H9 (cell line): ENCODE measurements at regions not wholly inside any gene's neighbourhood (a gene's known extent, or its start where the extent isn't known, plus 50 kb on each side); places are given as distances from the start of the nearest gene placed in this dataset.

Source experiments
- DNase-seq: peaks from one replicate; pipeline ENCODE4 v3.0.0-alpha.2; 2017
- H2AFZ ChIP-seq: one replicate; pipeline ENCODE4 v1.6.1; 2013; ENCODE audit warnings: mild to moderate bottlenecking, low read length, control low read depth, moderate library complexity
- H2AK5ac ChIP-seq: 2 replicates; pipeline ENCODE4 v1.6.1; 2013; ENCODE audit warnings: low read length, control low read depth, mixed read lengths; ENCODE audit not compliant: insufficient read length
- H2BK120ac ChIP-seq: one replicate; pipeline ENCODE4 v1.6.1; 2013; ENCODE audit warnings: low read depth, mild to moderate bottlenecking, low read length, control low read depth, inconsistent platforms; ENCODE audit not compliant: poor library complexity, severe bottlenecking
- H2BK12ac ChIP-seq: 2 replicates; pipeline ENCODE4 v1.6.1; 2013; ENCODE audit warnings: low read length, control low read depth, mixed read lengths, low read depth; ENCODE audit not compliant: insufficient read length
- H2BK15ac ChIP-seq: 2 replicates; pipeline ENCODE4 v1.6.1; 2013; ENCODE audit warnings: low read depth, low read length, control low read depth
- H2BK20ac ChIP-seq: one replicate; pipeline ENCODE4 v1.6.1; 2013; ENCODE audit warnings: low read depth, mild to moderate bottlenecking, low read length, control low read depth, inconsistent platforms; ENCODE audit not compliant: poor library complexity, severe bottlenecking
- H2BK5ac ChIP-seq: 2 replicates; pipeline ENCODE4 v1.6.1; 2013; ENCODE audit warnings: low read length, control low read depth, mixed read lengths; ENCODE audit not compliant: insufficient read length
- H3K14ac ChIP-seq: 2 replicates; pipeline ENCODE4 v1.6.1; 2013; ENCODE audit warnings: low read length, control low read depth; ENCODE audit not compliant: insufficient read depth
- H3K18ac ChIP-seq: 2 replicates; pipeline ENCODE4 v1.6.1; 2013; ENCODE audit warnings: low read depth, mild to moderate bottlenecking, mixed read lengths, low read length, control low read depth; ENCODE audit not compliant: insufficient read length
- H3K23ac ChIP-seq: 2 replicates; pipeline ENCODE4 v1.6.1; 2013; ENCODE audit warnings: low read length, control low read depth, mixed read lengths, low read depth; ENCODE audit not compliant: insufficient read length
- H3K23me2 ChIP-seq: 2 replicates; pipeline ENCODE4 v1.6.1; 2013; ENCODE audit warnings: low read depth, mild to moderate bottlenecking, mixed read lengths, low read length, control low read depth; ENCODE audit not compliant: insufficient read length, poor library complexity, severe bottlenecking
- H3K27ac ChIP-seq: 2 replicates; pipeline ENCODE4 v1.5.1; 2013; ENCODE audit warnings: low read length, control low read depth, mixed read lengths, low read depth; ENCODE audit not compliant: insufficient read length
- H3K27me3 ChIP-seq: 2 replicates; pipeline ENCODE4 v1.6.1; 2013; ENCODE audit warnings: low read length, control low read depth, inconsistent platforms; ENCODE audit not compliant: insufficient read depth
- H3K4ac ChIP-seq: 2 replicates; pipeline ENCODE4 v1.6.1; 2013; ENCODE audit warnings: low read depth, mild to moderate bottlenecking, control low read depth, inconsistent platforms, low read length, moderate library complexity
- H3K4me1 ChIP-seq: 2 replicates; pipeline ENCODE4 v1.6.1; 2013; ENCODE audit warnings: low read length, control low read depth, inconsistent platforms; ENCODE audit not compliant: insufficient read depth
- H3K4me2 ChIP-seq: 2 replicates; pipeline ENCODE4 v1.6.1; 2013; ENCODE audit warnings: low read length, control low read depth, mixed read lengths; ENCODE audit not compliant: insufficient read length, insufficient read depth
- H3K56ac ChIP-seq: 2 replicates; pipeline ENCODE4 v1.6.1; 2013; ENCODE audit warnings: low read depth, mild to moderate bottlenecking, mixed read lengths, low read length, control low read depth; ENCODE audit not compliant: insufficient read length
- H3K79me1 ChIP-seq: 2 replicates; pipeline ENCODE4 v1.6.1; 2013; ENCODE audit warnings: low read depth, mild to moderate bottlenecking, moderate library complexity, low read length, control low read depth, inconsistent platforms; ENCODE audit not compliant: insufficient read depth, poor library complexity, severe bottlenecking
- H3K79me2 ChIP-seq: 2 replicates; pipeline ENCODE4 v1.6.1; 2013; ENCODE audit warnings: low read length, control low read depth, inconsistent platforms; ENCODE audit not compliant: insufficient read depth
- H3K9ac ChIP-seq: 2 replicates; pipeline ENCODE4 v1.6.1; 2013; ENCODE audit warnings: low read length, control low read depth, mixed read lengths; ENCODE audit not compliant: insufficient read length; ENCODE audit errors: extremely low read depth
- H3K9me3 ChIP-seq: one replicate; pipeline ENCODE4 v1.6.1; 2013; ENCODE audit warnings: low read depth, low read length, inconsistent platforms; ENCODE audit not compliant: control insufficient read depth
- H3T11ph ChIP-seq: one replicate; pipeline ENCODE4 v1.6.1; 2013; ENCODE audit warnings: mild to moderate bottlenecking, low read length, control low read depth, inconsistent platforms
- H4K20me1 ChIP-seq: one replicate; pipeline ENCODE4 v1.6.1; 2013; ENCODE audit not compliant: control insufficient read depth, insufficient read length, insufficient read depth
- H4K5ac ChIP-seq: 2 replicates; pipeline ENCODE4 v1.6.1; 2013; ENCODE audit warnings: low read depth, mild to moderate bottlenecking, mixed read lengths, low read length, control low read depth; ENCODE audit not compliant: insufficient read length
- H4K8ac ChIP-seq: replicated peaks from 2 replicates; pipeline ENCODE4 v1.6.1; 2013; ENCODE audit warnings: low read length, control low read depth, mixed read lengths, low read depth; ENCODE audit not compliant: insufficient read length
- H4K91ac ChIP-seq: 2 replicates; pipeline ENCODE4 v1.6.1; 2013; ENCODE audit warnings: low read depth, mild to moderate bottlenecking, moderate library complexity, mixed read lengths, low read length, control low read depth; ENCODE audit not compliant: insufficient read length
- H3K27ac Mint-ChIP-seq, 3 experiments: 2 replicates in 2 of 3; 3 replicates in 1 of 3; pipeline ENCODE4 v1.8.0; 2020 to 2021; ENCODE audit warnings: mixed read lengths in 3 of 3, mild to moderate bottlenecking in 1 of 3, moderate library complexity in 1 of 3
- H3K27me3 Mint-ChIP-seq: 2 replicates; pipeline ENCODE4 v1.8.0; 2021; ENCODE audit warnings: low read depth, mild to moderate bottlenecking, moderate library complexity, mixed read lengths
- H3K36me3 Mint-ChIP-seq, 3 experiments: 2 replicates in 2 of 3; 3 replicates in 1 of 3; pipeline ENCODE4 v1.8.0; 2020 to 2021; ENCODE audit warnings: low read depth in 3 of 3, mixed read lengths in 3 of 3; ENCODE audit not compliant: insufficient read depth in 1 of 3
- H3K4me1 Mint-ChIP-seq, 2 experiments: 2 replicates each; pipeline ENCODE4 v1.8.0; 2020; ENCODE audit warnings: mixed read lengths in 2 of 2
- H3K4me3 Mint-ChIP-seq, 2 experiments: 2 replicates in 1 of 2; 3 replicates in 1 of 2; pipeline ENCODE4 v1.8.0; 2020 to 2021; ENCODE audit warnings: mild to moderate bottlenecking in 2 of 2, mixed read lengths in 2 of 2, moderate library complexity in 1 of 2
- H3K9me3 Mint-ChIP-seq, 2 experiments: 2 replicates in 1 of 2; 3 replicates in 1 of 2; pipeline ENCODE4 v1.8.0; 2020; ENCODE audit warnings: mild to moderate bottlenecking in 2 of 2, mixed read lengths in 2 of 2, moderate library complexity in 1 of 2
- CTCF ChIP-seq: fragments of 200-600 bp; sonication (generic); conservative IDR thresholded peaks from 3 replicates; pipeline ENCODE4 v1.8.0; 2021; ENCODE audit warnings: antibody characterized with exemption, mild to moderate bottlenecking
- WGBS: extraction: QIAGEN DNeasy Blood & Tissue Kit; methylation state at CpG from one replicate; pipeline ENCODE4 v1.1.7; 2013; ENCODE audit warnings: missing lambda C conversion rate, low lambda C conversion rate, mixed read lengths; ENCODE audit not compliant: insufficient read length; ENCODE audit errors: extremely low coverage; 5-methylcytosine and 5-hydroxymethylcytosine counted together

- H3K9me3 Mint-ChIP-seq = peaks cover 0 to 3% of the 10 kb centered on the region in 2 experiments; a peak in 1 of 5 replicates
- H3K27me3 Mint-ChIP-seq = no peaks in the 10 kb centered on the region
- no peaks in the 10 kb centered on the region for H3K79me2 ChIP-seq
Measured at GRCh38 chr5:20618340-20618739, 630.3 kb upstream of the CDH18 start.

More at GRCh38 chr5:20618340-20618739, 630.3 kb upstream of the CDH18 start:
- no peak overlapping the region for H3K4ac ChIP-seq
- H2BK12ac ChIP-seq = no peak overlapping the region
- Mint-ChIP-seq H3K27ac (no peak overlapping the region), H3K4me1 (peaks cover 4% of the 10 kb centered on the region in 2 experiments; a peak in 3 of 4 replicates), H3K4me3 (no peak overlapping the region), H3K36me3 (no peaks in the 10 kb centered on the region)
- no peak overlapping the region for H3K23ac ChIP-seq
- no peak overlapping the region for H3K18ac ChIP-seq
- H2BK5ac ChIP-seq = no peak overlapping the region
- no peak for DNase-seq
- H4K91ac ChIP-seq = no peak overlapping the region
- no peaks in the 10 kb centered on the region for H3K4me1 ChIP-seq
- TF ChIP-seq CTCF = no peak
- no CpG with 5 or more reads among the region's 1 CpG for WGBS
- H3K23me2 ChIP-seq = no peaks in the 10 kb centered on the region
- H3K9ac ChIP-seq = no peak overlapping the region
- no peak overlapping the region for H4K5ac ChIP-seq
- no peaks in the 10 kb centered on the region for H3K27me3 ChIP-seq
- H3K56ac ChIP-seq = no peak overlapping the region
- H2BK15ac ChIP-seq = no peak overlapping the region
- no peak overlapping the region for H3T11ph ChIP-seq
- no peak overlapping the region for H2BK20ac ChIP-seq
- H4K8ac ChIP-seq = no peak overlapping the region
- H3K9me3 ChIP-seq = no peaks in the 10 kb centered on the region
- H2AFZ ChIP-seq = no peak overlapping the region
- H3K27ac ChIP-seq = no peak overlapping the region
- H2AK5ac ChIP-seq = no peak overlapping the region
- no peaks in the 10 kb centered on the region for H3K79me1 ChIP-seq
- no peak overlapping the region for H2BK120ac ChIP-seq
- no peak overlapping the region for H3K4me2 ChIP-seq
- H4K20me1 ChIP-seq = no peaks in the 10 kb centered on the region
- no peak overlapping the region for H3K14ac ChIP-seq
